ENCODE measurements at regions not wholly inside any gene's neighbourhood (a gene's known extent, or its start where the extent isn't known, plus 50 kb on each side); places are given as distances from the start of the nearest gene placed in this dataset.
"Not testable (repeated sequence)": the region's sequence is repeated elsewhere in the genome, so short reads cannot be mapped to it uniquely, and the experiment has no call there.

- no peak for DNase-seq (ENCODE audit: low read depth)
Observed at GRCh38 chr6:11427091-11427722, 110.3 kb upstream of the TMEM170B start.

GRCh38 chr6:11426571-11426970 is 111.0 kb upstream of the TMEM170B start:
- DNase-seq (ENCODE audit: low read depth), result no peak

DNA sequence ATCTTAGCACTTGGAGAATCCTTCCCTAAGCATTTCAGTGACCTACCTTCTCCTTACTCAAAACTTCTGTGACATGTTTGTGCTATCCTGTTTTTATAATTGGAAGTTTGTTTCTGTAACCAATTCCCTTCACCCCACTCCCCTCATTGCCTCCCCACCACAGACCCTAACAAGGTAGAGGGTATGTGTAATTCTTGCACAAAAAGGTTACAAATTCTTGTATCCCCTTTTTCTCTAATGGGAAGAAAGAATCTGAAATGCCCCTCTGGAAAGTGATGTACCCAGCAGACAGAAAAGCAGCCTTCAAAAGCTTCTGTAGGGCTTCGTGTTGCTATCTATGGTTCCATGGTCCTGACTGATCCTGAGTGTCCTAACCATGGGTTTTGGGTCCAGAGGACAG is 111.7 kb upstream of the TMEM170B start:
- no peak for DNase-seq (ENCODE audit: low read depth)

- no peak for DNase-seq (ENCODE audit: low read depth)
Observed at GRCh38 chr6:11425431-11425871, 112.1 kb upstream of the TMEM170B start.

GRCh38 chr6:11424395-11425034 is 113.0 kb upstream of the TMEM170B start:
- no peak for DNase-seq (ENCODE audit: low read depth)

GRCh38 chr6:11423667-11424066 is 113.9 kb upstream of the TMEM170B start:
- DNase-seq (ENCODE audit: low read depth), result no peak

- DNase-seq (ENCODE audit: low read depth), result no peak
Observed at GRCh38 chr6:11423072-11423471, 114.5 kb upstream of the TMEM170B start.

GRCh38 chr6:11419763-11420453 is 117.6 kb upstream of the TMEM170B start:
- no peak for DNase-seq (ENCODE audit: low read depth)

DNA sequence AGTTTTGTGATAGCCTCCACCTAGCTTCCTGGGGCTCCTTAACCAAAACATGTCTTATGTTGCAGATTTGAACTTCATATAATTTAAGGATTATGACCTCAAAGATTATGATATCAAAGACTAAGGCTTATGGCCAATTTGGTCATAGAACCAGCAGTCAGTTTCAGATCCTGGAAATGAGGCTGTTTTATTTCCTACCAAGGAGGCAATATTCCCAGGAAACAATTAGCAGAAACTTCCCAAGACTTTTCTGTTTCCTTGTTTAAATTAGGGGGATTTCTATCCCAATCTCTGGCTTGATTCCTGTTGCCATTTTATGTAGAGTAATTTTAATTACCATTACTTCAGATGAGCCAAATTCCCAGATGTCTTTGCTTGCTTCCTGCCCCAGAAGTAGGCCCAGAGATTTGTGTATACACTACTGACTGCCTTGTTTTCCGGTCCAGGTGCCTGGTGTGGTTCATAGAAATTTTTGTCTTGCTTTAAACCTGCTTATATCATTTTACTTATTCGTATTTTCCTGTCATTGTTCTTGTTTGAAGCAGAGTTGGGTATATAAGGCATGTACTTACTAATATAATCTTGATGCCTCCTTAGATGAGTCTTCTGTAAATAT is 119.2 kb upstream of the TMEM170B start:
- no peak for DNase-seq (ENCODE audit: low read depth)

- no peak for DNase-seq (ENCODE audit: low read depth)
Observed at GRCh38 chr6:11416936-11417576, 120.5 kb upstream of the TMEM170B start.

GRCh38 chr6:11416099-11416935 is 121.2 kb upstream of the TMEM170B start:
- DNase-seq (ENCODE audit: low read depth), result not testable (repeated sequence)

GRCh38 chr6:11415557-11415956 is 122.0 kb upstream of the TMEM170B start:
- no peak for DNase-seq (ENCODE audit: low read depth)

- no peak for DNase-seq (ENCODE audit: low read depth)
Observed at GRCh38 chr6:11414176-11414963, 123.2 kb upstream of the TMEM170B start.

GRCh38 chr6:11413728-11414127 is 123.8 kb upstream of the TMEM170B start:
- DNase-seq (ENCODE audit: low read depth), result no peak

GRCh38 chr6:11413117-11413687 is 124.3 kb upstream of the TMEM170B start:
- DNase-seq (ENCODE audit: low read depth), result no peak

DNA sequence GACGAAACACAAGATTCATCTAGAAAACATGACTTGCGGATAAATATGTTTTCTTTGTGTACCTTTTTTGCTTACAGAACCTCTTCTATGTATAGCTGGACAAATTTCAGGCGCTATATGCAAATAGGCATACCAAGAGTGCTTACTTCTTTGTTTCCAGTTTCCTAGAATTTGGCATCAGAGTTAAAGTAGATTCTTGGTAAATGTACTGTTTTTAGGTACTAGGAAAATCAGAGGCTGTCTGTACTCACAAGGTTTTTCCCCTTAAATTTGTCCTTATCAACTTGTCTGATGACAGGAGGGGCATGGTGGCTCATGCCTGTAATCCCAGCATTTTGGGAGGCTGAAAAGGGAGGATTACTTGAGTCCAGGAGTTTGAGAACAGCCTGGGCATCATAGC is 124.9 kb upstream of the TMEM170B start:
- no peak for DNase-seq (ENCODE audit: low read depth)

- DNase-seq (ENCODE audit: low read depth), result peak; percentile 20
Observed at GRCh38 chr6:11412011-11412424, 125.5 kb upstream of the TMEM170B start.

GRCh38 chr6:11411593-11411992 is 126.0 kb upstream of the TMEM170B start:
- DNase-seq (ENCODE audit: low read depth), result no peak

DNA sequence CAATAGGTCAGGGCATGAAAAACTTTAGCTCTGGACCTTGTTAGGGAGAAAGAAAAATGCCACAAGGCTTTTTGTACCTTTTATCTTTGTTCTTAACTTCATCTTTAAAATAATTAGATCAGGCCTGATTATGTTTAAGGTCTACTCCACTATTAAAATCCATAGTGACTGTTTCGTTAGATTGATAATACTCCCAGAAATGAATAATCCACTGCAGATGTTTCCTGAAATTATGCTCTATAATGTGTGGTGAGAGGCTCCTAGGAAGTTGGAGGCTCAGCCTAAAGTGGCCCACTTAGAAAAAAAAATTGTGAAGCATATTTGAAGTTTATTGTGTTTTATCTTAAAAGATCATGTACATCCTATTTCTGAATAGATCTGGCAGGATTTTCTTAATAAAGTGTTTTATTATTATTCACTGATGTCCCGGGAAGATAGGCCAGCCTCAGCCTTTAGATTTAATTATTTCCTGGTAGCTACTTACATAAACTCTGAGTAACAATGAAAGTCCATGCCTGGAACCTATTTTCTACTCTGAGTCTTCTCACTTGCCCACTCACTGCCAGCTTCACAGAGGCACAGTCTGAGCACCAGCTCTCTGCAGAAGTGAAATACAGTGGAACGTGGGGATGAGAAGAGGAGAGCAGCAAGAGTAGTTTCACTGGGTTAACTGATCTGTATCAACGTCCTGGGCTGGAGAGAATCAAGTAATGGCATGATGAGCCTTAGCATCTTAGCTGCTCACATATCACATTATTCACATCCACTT is 126.8 kb upstream of the TMEM170B start:
- no peak for DNase-seq (ENCODE audit: low read depth)

All from fibroblast of the conjunctiva (primary cell).